ENCODE measurements at regions not wholly inside any gene's neighbourhood (a gene's known extent, or its start where the extent isn't known, plus 50 kb on each side); places are given as distances from the start of the nearest gene placed in this dataset.

DNA sequence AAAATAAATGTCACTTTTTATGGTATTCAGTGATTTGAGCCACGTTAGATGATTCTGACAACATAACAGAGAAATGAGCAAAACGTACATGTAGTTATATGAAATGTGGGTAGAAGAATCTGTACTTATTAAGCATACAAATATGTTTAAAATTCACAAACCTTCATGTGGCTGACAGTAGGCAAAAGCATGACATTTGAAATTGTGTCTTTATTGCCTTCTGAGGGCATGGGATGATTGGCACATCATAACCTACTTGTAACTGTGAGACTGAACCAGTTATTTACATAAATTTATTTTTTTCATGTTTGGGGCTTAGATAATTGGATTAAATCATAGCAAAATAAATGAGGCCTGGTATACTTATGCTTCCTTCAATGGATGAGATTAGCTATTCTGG, 202.2 kb downstream of the DNAJB9 start:
- TF ChIP-seq, protein P1, sequence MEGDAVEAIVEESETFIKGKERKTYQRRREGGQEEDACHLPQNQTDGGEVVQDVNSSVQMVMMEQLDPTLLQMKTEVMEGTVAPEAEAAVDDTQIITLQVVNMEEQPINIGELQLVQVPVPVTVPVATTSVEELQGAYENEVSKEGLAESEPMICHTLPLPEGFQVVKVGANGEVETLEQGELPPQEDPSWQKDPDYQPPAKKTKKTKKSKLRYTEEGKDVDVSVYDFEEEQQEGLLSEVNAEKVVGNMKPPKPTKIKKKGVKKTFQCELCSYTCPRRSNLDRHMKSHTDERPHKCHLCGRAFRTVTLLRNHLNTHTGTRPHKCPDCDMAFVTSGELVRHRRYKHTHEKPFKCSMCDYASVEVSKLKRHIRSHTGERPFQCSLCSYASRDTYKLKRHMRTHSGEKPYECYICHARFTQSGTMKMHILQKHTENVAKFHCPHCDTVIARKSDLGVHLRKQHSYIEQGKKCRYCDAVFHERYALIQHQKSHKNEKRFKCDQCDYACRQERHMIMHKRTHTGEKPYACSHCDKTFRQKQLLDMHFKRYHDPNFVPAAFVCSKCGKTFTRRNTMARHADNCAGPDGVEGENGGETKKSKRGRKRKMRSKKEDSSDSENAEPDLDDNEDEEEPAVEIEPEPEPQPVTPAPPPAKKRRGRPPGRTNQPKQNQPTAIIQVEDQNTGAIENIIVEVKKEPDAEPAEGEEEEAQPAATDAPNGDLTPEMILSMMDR (IDR thresholded peaks at IDR 0.05; ENCODE audit: insufficient read depth, low read length, poor library complexity, severe bottlenecking) = no peak
- H3K4me3 ChIP-seq (ENCODE audit: low read depth, low read length) = no peak overlapping the region
- DNase-seq (ENCODE audit: low read depth) = no peak
- no peaks in the 10 kb centered on the region for H3K27me3 ChIP-seq (ENCODE audit: control insufficient read depth, insufficient read depth, low read length)
- H3K36me3 ChIP-seq (ENCODE audit: control insufficient read depth, insufficient read depth, low read length) = no peaks in the 10 kb centered on the region

DNA sequence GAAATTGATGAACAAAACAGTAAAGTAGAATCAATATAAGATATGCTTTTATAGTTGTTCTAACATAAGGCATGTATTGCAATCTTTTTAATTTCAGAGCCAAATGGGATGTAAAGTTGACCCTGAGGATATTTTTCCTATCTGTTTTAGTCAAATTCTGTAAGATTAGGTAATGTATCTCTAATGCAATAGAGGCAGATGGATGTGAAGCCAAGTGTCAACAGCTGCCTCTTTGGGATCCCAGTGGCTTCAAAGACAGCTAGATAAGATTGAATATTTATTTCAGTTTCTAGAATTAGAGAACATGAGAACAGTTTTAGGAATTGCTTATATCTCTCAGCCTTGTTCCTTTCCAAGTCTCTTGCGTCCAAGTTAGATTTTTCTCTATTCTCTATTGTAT, 208.3 kb downstream of the DNAJB9 start:
- Histone ChIP-seq H3K27me3 (ENCODE audit: control insufficient read depth, insufficient read depth, low read length) (no peaks in the 10 kb centered on the region), H3K36me3 (ENCODE audit: control insufficient read depth, insufficient read depth, low read length) (no peaks in the 10 kb centered on the region), H3K4me3 (ENCODE audit: low read depth, low read length) (no peak overlapping the region)
- TF ChIP-seq, protein P1 (IDR thresholded peaks at IDR 0.05; ENCODE audit: insufficient read depth, low read length, poor library complexity, severe bottlenecking) = no peak
- DNase-seq (ENCODE audit: low read depth) = no peak

DNA sequence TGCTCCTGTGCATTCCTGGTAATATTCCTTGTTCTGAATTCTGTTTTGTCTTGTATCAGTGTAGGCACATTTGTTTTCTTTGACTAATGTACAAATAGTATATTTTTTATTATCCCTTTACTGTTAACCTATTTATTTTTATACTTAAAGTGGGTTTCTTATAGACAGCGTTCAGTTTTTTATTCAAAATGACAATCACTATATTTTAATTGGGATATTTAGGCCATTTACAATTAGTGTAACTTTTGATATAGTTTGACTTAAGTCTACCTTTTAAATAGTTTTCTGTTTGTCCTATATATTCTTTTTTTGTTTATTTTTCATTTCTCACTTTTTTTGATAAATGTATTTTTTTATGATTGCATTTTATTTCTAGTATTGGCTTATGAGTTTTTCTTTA, 219.8 kb downstream of the DNAJB9 start:
- TF ChIP-seq, protein P1 (IDR thresholded peaks at IDR 0.05; ENCODE audit: insufficient read depth, low read length, poor library complexity, severe bottlenecking) = no peak
- Histone ChIP-seq H3K36me3 (ENCODE audit: control insufficient read depth, insufficient read depth, low read length) (no peaks in the 10 kb centered on the region), H3K4me3 (ENCODE audit: low read depth, low read length) (no peak overlapping the region), H3K27me3 (ENCODE audit: control insufficient read depth, insufficient read depth, low read length) (no peaks in the 10 kb centered on the region)
- no peak for DNase-seq (ENCODE audit: low read depth)

DNA sequence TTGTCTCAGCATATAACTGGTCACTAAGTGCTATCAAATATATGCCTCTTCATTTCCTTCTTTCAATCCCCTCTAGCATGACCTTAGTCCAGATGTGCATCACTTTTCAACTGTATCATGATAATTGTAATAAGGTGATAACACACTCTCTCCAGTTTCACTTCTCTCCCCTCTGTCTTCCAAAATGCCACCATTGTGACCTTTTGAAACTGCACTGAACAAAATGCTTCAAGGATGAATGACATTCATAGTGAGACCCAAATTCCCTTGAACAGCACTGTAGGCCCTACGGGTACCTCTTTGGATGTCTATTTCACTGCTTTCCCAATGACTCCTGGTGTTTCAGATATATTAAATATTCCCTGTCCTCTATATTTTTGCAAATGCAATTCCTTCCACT, 224.8 kb downstream of the DNAJB9 start:
- H3K27me3 ChIP-seq (ENCODE audit: control insufficient read depth, insufficient read depth, low read length) = no peaks in the 10 kb centered on the region
- H3K4me3 ChIP-seq (ENCODE audit: low read depth, low read length) = no peak overlapping the region
- no peaks in the 10 kb centered on the region for H3K36me3 ChIP-seq (ENCODE audit: control insufficient read depth, insufficient read depth, low read length)
- no peak for DNase-seq (ENCODE audit: low read depth)
- TF ChIP-seq, protein P1 (IDR thresholded peaks at IDR 0.05; ENCODE audit: insufficient read depth, low read length, poor library complexity, severe bottlenecking) = no peak

DNA sequence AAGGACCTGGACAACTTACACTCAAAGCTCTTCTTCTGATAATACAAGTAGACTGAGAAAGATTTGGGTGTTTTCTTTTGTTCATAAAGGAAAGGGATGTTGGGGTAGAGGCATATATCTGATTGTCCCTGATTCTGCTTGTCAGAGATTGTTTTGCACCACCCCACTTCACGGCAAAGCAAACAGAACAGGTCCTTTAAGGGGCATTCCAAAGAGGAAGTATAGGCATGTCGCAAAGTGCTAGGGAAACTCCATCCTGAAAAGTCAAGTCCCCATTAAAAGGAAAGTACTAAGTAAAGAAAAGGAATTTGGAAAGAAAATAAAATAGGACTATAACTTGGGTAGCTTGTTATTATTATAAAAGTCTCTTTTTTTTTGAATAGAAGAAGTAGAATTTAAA, 233.0 kb downstream of the DNAJB9 start:
- Histone ChIP-seq H3K4me3 (ENCODE audit: low read depth, low read length) (no peak overlapping the region), H3K36me3 (ENCODE audit: control insufficient read depth, insufficient read depth, low read length) (no peaks in the 10 kb centered on the region), H3K27me3 (ENCODE audit: control insufficient read depth, insufficient read depth, low read length) (no peaks in the 10 kb centered on the region)
- TF ChIP-seq, protein P1 (IDR thresholded peaks at IDR 0.05; ENCODE audit: insufficient read depth, low read length, poor library complexity, severe bottlenecking) = no peak
- no peak for DNase-seq (ENCODE audit: low read depth)

DNA sequence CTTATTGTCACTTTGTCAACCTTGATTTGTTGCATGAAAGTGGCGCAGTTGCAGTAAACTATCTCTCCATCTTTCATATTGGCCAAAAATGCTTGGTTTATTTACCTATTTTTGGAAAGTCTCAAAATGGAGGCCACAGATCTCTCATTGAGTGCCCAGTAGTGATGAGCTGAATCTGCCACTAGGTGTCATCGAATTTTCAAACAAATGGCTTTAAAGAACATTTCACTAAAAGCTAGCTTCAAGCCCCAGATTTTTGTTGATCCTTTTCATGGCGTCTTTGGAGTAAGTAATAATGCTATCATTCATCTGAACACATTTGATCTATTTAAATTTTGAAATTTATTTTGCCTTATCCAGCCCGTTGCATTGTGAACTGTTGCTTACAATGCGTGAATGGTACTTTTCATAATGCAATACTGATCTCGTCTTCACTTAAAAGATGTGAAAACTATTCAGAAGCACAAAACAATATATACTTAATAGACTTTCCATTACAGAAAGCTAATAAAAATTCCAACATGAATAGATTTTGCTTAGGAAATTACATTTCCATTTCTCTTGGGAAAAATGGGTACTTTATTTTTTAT, 236.2 kb downstream of the DNAJB9 start:
- TF ChIP-seq, protein P1 (IDR thresholded peaks at IDR 0.05; ENCODE audit: insufficient read depth, low read length, poor library complexity, severe bottlenecking) = peak; percentile 63
- Histone ChIP-seq H3K27me3 (ENCODE audit: control insufficient read depth, insufficient read depth, low read length) (no peaks in the 10 kb centered on the region), H3K4me3 (ENCODE audit: low read depth, low read length) (no peak overlapping the region), H3K36me3 (ENCODE audit: control insufficient read depth, insufficient read depth, low read length) (no peaks in the 10 kb centered on the region)
- DNase-seq (ENCODE audit: low read depth) = no peak
